ENCODE measurements at regions not wholly inside any gene's neighbourhood (a gene's known extent, or its start where the extent isn't known, plus 50 kb on each side); places are given as distances from the start of the nearest gene placed in this dataset.

GRCh38 chr18:34991152-34991551, 50.1 kb upstream of the MAPRE2 start:
- Histone ChIP-seq H3F3A (ENCODE audit: insufficient read depth, low read length, poor library complexity, severe bottlenecking) (no peaks in the 10 kb centered on the region), H3K27ac (ENCODE audit: low read length) (no peak overlapping the region), H3K36me3 (ENCODE audit: insufficient read depth, low read length) (no peaks in the 10 kb centered on the region), H4K20me1 (ENCODE audit: insufficient read depth) (no peaks in the 10 kb centered on the region), H3K9me2 (ENCODE audit: insufficient read depth, low read length) (no peaks in the 10 kb centered on the region), H3K9ac (ENCODE audit: low read length) (no peak overlapping the region), H3K4me3 (ENCODE audit: low read length) (no peak overlapping the region), H3K79me2 (replicated peaks; ENCODE audit: insufficient read depth, low read length) (no peaks in the 10 kb centered on the region), H2AFZ (ENCODE audit: low read depth, low read length) (no peak overlapping the region), H3K9me3 (ENCODE audit: low read length) (peaks cover 3% of the 10 kb centered on the region), H3K4me2 (ENCODE audit: low read length) (no peak overlapping the region), H3K27me3 (ENCODE audit: insufficient read depth, low read depth, low read length) (no peaks in the 10 kb centered on the region)
- TF ChIP-seq RAD21 (conservative IDR thresholded peaks at IDR 0.05) (no peak), EP300 (conservative IDR thresholded peaks at IDR 0.05; ENCODE audit: poor library complexity, severe bottlenecking) (no peak), POLR2AphosphoS5 (IDR thresholded peaks at IDR 0.05) (no peak), MXI1 (conservative IDR thresholded peaks at IDR 0.05; ENCODE audit: poor library complexity, severe bottlenecking) (no peak), EZH2 (IDR thresholded peaks at IDR 0.05; ENCODE audit: borderline replicate concordance, insufficient read depth, low read length, poor library complexity, severe bottlenecking) (no peak)
- TF ChIP-seq, protein P1, sequence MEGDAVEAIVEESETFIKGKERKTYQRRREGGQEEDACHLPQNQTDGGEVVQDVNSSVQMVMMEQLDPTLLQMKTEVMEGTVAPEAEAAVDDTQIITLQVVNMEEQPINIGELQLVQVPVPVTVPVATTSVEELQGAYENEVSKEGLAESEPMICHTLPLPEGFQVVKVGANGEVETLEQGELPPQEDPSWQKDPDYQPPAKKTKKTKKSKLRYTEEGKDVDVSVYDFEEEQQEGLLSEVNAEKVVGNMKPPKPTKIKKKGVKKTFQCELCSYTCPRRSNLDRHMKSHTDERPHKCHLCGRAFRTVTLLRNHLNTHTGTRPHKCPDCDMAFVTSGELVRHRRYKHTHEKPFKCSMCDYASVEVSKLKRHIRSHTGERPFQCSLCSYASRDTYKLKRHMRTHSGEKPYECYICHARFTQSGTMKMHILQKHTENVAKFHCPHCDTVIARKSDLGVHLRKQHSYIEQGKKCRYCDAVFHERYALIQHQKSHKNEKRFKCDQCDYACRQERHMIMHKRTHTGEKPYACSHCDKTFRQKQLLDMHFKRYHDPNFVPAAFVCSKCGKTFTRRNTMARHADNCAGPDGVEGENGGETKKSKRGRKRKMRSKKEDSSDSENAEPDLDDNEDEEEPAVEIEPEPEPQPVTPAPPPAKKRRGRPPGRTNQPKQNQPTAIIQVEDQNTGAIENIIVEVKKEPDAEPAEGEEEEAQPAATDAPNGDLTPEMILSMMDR (IDR thresholded peaks at IDR 0.05; ENCODE audit: poor library complexity, severe bottlenecking), result no peak
- TF ChIP-seq, protein P2, sequence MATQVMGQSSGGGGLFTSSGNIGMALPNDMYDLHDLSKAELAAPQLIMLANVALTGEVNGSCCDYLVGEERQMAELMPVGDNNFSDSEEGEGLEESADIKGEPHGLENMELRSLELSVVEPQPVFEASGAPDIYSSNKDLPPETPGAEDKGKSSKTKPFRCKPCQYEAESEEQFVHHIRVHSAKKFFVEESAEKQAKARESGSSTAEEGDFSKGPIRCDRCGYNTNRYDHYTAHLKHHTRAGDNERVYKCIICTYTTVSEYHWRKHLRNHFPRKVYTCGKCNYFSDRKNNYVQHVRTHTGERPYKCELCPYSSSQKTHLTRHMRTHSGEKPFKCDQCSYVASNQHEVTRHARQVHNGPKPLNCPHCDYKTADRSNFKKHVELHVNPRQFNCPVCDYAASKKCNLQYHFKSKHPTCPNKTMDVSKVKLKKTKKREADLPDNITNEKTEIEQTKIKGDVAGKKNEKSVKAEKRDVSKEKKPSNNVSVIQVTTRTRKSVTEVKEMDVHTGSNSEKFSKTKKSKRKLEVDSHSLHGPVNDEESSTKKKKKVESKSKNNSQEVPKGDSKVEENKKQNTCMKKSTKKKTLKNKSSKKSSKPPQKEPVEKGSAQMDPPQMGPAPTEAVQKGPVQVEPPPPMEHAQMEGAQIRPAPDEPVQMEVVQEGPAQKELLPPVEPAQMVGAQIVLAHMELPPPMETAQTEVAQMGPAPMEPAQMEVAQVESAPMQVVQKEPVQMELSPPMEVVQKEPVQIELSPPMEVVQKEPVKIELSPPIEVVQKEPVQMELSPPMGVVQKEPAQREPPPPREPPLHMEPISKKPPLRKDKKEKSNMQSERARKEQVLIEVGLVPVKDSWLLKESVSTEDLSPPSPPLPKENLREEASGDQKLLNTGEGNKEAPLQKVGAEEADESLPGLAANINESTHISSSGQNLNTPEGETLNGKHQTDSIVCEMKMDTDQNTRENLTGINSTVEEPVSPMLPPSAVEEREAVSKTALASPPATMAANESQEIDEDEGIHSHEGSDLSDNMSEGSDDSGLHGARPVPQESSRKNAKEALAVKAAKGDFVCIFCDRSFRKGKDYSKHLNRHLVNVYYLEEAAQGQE (IDR thresholded peaks at IDR 0.05; ENCODE audit: borderline replicate concordance), result no peak
